ENCODE measurements at regions not wholly inside any gene's neighbourhood (a gene's known extent, or its start where the extent isn't known, plus 50 kb on each side); places are given as distances from the start of the nearest gene placed in this dataset.

DNA sequence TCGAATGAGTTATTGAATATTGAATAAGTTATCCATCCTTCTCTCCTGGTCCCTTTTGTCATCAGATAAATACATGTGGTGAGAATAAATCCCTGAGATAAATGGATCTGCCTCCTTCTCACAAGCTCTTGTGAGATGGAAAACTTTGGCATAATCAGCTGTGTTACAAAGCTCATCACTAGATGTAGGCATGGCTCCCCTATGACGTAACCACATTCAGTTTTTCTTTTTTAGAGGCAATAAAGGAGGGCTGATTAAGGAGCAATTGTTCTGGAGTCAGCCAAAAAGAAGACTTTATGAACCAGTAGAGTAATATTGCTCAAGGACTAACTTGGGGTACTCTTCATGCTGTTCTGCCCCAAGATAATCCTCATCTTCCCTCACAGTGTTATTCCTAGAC is 90.5 kb upstream of the GATB start (continued):
- TF ChIP-seq TCF7L2 (IDR thresholded peaks at IDR 0.05; ENCODE audit: borderline replicate concordance, extremely low read depth, insufficient read depth, insufficient read length), result no peak
- TF ChIP-seq REST (IDR thresholded peaks at IDR 0.05; ENCODE audit: low read depth), result no peak

- H3K4me3 ChIP-seq (replicated peaks in 1 of 2; ENCODE audit: low read depth in 1 of 2, low read length in 2 of 2), result no peak overlapping the region
- no peak overlapping the region for H3K27ac ChIP-seq (ENCODE audit: low read depth, low read length)
- ChIA-PET POLR2A (no interaction called here), RAD21 (ENCODE audit: low non-redundant PET in 1 of 2, low total read pairs in 2 of 2, uncharacterized antibody in 2 of 2, unreplicated experiment in 2 of 2) (no interaction called here), CTCF (no interaction called here)
- no peak for ATAC-seq
- no peak overlapping the region for H3K4me2 ChIP-seq (ENCODE audit: low read length)
- BruUV-seq (replicated peaks), result no TSS peak
- no peak overlapping the region for H2AFZ ChIP-seq (ENCODE audit: low read depth, low read length, poor library complexity, severe bottlenecking)
- no peaks in the 10 kb centered on the region for H3K4me1 ChIP-seq (ENCODE audit: control insufficient read depth in 1 of 2, insufficient read depth in 2 of 2, low read length in 2 of 2)
- peaks cover 20% of the 10 kb centered on the region; the same call in 1 of the 2 replicates for H3K27me3 ChIP-seq (ENCODE audit: insufficient read depth, low read length)
- no peak overlapping the region for H3K9ac ChIP-seq (ENCODE audit: low read length)
- no peaks in the 10 kb centered on the region for H4K20me1 ChIP-seq (ENCODE audit: insufficient read depth)
- H3K9me3 ChIP-seq (ENCODE audit: control insufficient read depth in 1 of 2, insufficient read depth in 1 of 2, low read depth in 1 of 2, low read length in 2 of 2), result no peaks in the 10 kb centered on the region
- no peaks in the 10 kb centered on the region for H3K9me2 ChIP-seq (ENCODE audit: insufficient read depth)
- intact Hi-C loops (cut with micrococcal nuclease), result no loop called here
- no peaks in the 10 kb centered on the region for H3K36me3 ChIP-seq (ENCODE audit: control insufficient read depth in 1 of 2, insufficient read depth in 2 of 2, low read length in 2 of 2)
- no peaks in the 10 kb centered on the region for H3K79me2 ChIP-seq (ENCODE audit: insufficient read depth, low read length)
- no peak for DNase-seq (ENCODE audit: low read depth, low spot score)
- TF ChIP-seq EGR1 (IDR thresholded peaks at IDR 0.05; ENCODE audit: low read depth) (no peak), TCF7L2 (IDR thresholded peaks at IDR 0.05; ENCODE audit: borderline replicate concordance, extremely low read depth, insufficient read depth, insufficient read length) (no peak), FOSL1 (IDR thresholded peaks at IDR 0.05; ENCODE audit: low read depth) (no peak), ATF3 (IDR thresholded peaks at IDR 0.05) (no peak), SIN3A (IDR thresholded peaks at IDR 0.05; ENCODE audit: low read depth) (no peak), EZH2 (IDR thresholded peaks at IDR 0.05) (no peak), SP1 (IDR thresholded peaks at IDR 0.05; ENCODE audit: low read depth) (no peak), REST (IDR thresholded peaks at IDR 0.05; ENCODE audit: low read depth) (no peak), EZH2phosphoT487 (IDR thresholded peaks at IDR 0.05; ENCODE audit: borderline replicate concordance) (no peak), ZFX (IDR thresholded peaks at IDR 0.05) (no peak), CBX3 (IDR thresholded peaks at IDR 0.05; ENCODE audit: low read depth) (no peak), POLR2AphosphoS5 (IDR thresholded peaks at IDR 0.05; ENCODE audit: low read depth, low read length) (no peak), RAD21 (IDR thresholded peaks at IDR 0.05; ENCODE audit: low read depth) (no peak), YY1 (IDR thresholded peaks at IDR 0.05; ENCODE audit: extremely low read depth, insufficient replicate concordance, low read depth, low read length) (no peak), MAX (IDR thresholded peaks at IDR 0.05) (no peak)
- TF ChIP-seq, protein P1, sequence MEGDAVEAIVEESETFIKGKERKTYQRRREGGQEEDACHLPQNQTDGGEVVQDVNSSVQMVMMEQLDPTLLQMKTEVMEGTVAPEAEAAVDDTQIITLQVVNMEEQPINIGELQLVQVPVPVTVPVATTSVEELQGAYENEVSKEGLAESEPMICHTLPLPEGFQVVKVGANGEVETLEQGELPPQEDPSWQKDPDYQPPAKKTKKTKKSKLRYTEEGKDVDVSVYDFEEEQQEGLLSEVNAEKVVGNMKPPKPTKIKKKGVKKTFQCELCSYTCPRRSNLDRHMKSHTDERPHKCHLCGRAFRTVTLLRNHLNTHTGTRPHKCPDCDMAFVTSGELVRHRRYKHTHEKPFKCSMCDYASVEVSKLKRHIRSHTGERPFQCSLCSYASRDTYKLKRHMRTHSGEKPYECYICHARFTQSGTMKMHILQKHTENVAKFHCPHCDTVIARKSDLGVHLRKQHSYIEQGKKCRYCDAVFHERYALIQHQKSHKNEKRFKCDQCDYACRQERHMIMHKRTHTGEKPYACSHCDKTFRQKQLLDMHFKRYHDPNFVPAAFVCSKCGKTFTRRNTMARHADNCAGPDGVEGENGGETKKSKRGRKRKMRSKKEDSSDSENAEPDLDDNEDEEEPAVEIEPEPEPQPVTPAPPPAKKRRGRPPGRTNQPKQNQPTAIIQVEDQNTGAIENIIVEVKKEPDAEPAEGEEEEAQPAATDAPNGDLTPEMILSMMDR (IDR thresholded peaks at IDR 0.05 in 2 of 3, conservative IDR thresholded peaks at IDR 0.05 in 1 of 3; ENCODE audit: borderline replicate concordance in 1 of 3, insufficient read depth in 1 of 3, low read depth in 2 of 3, low read length in 2 of 3), result no peak
Measured at GRCh38 chr4:151850791-151851213, 90.0 kb upstream of the GATB start.
